NCI-H524 (cell line): ENCODE measurements at regions not wholly inside any gene's neighbourhood (a gene's known extent, or its start where the extent isn't known, plus 50 kb on each side); places are given as distances from the start of the nearest gene placed in this dataset.
A peak's percentile ranks its signal among the peaks of the same experiment; 100 is the strongest.

ENCODE experiments used
- DNase-seq, 2 experiments: peaks; one replicate each; lab custom pipeline; 2025; lab: John Stamatoyannopoulos, UW

DNA sequence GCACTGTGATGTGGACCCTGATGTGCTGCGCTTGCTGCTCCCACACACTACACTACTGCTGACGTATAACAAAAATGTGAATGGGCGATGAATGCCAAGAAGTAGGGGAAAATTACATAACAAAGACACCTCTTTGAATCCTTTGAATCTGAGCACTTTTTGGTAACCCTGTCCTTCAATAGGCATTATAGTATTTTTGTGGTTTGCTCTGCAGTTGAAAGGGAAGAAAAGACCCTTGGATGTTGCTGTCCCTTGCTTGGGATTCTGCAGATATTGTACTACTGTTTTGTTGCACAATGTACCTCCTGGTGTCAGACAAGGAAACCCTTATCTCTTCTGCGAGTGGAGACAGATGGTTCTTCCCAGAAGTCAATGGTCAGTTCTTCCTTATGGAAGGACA lies 124.8 kb upstream of the UBE3A start:
- DNase-seq = no peak

DNA sequence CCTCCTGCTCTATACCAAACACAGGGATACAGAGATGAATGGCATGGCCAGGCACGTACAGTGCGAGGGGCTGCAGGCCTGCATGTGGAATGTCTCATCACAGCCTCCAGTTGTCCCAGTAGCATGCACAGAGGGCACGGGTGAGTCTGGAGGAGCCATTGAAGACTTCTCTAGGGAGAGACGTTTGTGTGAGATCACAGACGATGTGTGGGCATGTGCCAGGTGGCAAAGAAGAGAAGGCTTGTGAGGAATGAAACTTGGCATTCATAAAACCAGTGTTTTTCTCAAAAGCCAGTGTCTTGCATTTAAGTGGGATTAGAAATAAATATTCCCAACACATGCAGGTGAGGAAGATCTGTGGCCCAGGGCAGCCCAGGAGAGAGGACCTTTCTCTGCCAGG lies 119.1 kb upstream of the UBE3A start:
- no peak for DNase-seq

DNA sequence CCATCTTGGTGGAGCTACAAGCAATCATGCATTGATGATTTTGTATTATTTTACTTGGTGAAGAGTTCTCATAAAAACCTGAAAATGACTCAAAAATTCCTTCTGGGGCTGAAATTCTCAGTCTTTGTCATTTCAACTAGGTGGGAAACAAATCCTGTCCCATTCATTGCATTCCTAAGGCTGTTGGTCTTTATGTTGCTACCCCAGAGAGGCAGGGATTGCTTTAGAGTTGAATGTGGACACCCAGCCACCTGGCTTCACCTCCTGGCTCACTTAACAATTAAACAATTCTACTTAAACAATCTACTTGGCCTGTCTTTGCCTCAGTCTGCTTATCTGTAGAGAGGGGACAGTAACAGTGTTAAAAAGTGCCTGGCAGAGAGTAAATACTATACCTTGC lies 117.3 kb upstream of the UBE3A start:
- DNase-seq = no peak

DNA sequence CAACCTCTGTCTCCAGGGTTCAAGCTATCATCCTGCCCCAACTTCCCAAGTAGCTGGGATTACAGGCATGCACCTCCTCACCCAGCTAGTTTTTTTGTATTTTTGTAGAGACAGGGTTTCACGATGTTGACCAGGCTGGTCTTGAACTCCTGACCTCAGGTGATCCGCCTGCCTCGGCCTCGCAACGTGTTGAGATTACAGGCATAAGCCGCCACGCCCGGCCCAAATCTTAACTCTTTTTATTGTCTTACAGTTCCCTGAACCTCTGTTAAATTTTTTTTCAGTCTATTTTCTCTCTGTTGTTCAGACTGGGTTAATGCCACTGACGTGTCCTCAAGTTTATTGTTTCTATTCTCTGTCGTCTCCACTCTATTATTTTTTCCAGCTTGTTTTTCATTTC lies 115.8 kb upstream of the UBE3A start:
- DNase-seq = no peak

DNA sequence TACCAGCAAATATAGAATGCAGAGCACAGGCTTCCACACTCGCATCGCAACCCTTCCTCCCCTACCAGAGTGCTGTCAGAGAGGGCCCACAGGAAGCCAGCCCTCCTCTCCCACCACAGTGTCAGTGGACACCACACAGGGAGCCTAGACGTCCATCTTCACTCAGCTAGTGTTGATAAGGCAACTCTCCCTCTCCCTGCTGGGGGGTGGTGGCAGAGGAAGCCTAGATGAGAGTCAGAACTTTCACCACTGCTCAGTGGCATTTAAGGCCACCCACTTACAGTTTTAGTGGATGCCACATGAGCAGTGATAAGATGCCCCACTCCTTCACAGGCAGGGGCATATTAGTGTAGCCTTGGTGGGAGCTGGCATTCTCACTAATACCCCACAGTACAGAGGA lies 109.8 kb upstream of the UBE3A start:
- no peak for DNase-seq

DNA sequence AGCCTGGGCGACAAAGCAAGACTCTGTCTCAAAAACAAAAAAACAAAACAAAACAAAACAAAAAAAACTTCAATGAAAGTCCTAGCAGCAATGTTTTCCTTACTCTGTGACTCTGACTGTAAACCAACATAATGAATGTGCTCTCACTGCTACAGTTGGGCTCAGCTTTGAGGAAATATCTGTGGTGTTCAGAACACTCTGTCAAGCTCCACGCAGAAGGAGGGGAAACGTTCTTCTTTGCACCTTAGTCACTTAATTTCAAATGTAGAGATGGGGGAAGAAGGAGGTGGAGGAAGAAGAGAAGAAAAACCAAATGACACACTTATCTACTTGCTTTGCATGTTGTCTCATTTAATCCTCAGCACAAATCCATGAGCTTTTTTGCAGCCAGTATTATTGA lies 107.1 kb upstream of the UBE3A start:
- no peak for DNase-seq

DNA sequence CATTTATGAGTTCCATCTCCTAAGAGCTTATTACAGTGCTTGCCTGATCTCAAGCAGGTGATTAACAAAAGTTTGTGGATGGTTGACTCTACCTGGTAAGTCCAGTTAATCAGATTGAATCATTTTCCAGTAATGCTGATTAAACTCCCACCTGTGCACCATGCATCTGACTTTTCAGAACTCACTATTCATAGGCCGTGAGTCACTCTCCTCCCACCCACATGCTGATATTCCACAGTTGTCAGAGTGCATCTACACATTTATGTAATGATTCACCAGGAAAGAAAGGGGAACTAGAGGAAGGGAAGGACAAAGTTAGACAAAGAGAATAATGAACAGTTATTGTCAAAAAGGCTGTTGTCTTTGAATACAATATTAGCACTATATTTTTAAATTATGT lies 106.2 kb upstream of the UBE3A start:
- DNase-seq = no peak

DNA sequence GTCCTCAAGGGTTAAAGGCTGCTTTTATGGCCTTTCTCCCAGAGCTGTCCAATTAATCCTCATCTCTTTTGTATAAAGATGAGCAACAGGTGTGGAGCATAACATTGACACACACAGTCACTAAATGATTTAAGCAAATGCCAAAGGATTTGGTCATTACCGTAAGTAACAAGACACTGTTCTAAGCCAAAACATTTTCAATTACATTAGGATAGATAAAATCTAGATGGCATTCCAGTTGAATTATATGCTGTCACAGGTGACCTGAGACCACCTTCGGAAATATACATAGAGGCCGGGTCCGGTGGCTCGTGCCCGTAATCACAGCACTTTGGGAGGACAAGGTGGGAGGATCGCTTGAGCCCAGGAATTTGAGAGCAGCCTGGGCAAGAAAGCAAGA lies 105.3 kb upstream of the UBE3A start:
- no peak for DNase-seq

DNA sequence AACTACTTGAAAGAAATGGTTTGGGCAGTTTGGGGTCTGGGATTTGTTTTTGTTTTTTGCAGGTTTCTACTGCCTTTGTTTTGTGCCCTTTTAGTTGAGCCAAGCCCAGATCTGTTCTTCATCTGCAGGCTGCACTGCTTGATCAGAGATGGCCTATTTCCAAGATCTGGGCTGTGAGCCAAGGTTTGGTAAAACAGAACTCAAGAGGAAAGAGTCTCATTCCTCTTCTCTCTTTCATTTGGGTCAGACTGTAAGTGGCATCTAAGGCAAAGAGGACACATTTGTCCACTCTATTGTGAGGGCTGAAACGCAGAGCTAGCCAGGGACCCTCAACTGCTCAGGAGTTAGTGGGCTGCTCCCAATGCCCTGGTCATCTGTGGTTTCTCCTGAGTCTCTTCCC lies 104.4 kb upstream of the UBE3A start:
- DNase-seq = no peak

DNA sequence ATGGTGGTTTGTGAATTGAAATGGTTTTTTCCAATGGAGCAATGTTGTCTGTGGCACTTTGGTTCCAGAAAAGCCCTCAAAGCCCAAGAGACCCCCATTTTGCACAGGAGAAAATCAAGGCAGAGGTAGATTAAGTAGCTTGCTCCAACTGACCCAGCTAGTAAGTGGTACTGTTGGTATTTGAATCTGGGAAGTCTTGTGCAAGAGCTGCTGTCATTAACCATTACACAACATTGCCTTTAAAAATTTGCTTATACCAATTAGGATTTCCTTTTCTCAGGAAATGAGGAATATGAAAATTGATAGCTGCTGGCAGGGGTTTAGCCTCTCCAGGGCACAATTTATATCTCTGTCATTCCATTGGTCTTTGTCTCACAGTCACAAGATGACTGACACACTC lies 102.4 kb upstream of the UBE3A start:
- no peak for DNase-seq

DNA sequence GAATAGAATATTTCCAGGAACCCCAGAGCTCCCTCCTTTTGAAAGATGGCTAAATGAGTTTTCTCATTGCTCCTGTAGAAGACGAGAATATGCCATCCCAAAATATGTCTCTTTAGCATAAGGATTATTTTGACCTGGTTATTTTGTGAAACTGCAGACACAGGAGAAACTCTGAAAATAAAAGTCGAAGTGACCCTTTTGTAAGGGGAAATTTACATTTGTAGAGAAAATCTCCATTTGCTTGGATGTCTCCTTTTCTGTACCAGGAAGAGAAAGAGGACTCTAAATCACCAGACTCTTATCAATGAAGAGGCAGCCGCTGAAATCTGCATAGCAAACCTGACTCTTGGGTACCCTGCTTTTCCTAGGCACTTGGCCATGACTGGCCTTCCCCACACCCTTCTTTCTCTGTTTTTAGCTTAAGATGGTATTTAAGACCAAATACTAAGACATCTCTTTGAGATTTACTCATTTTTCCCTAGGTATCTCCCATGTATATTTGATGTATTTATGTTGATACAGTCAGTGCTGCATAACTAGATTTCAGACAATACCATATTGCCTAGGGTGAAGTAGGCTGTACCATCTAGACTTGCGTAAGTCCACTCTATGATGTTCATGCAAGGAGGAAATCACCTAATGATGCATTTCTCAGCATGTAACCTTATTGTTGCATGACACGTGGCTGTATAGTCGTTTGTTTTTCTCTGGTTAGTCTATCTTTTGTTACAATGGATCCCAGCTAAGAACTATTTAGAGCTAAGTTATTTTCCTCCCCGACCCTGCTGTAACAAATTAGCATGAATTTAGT lies 98.2 kb upstream of the UBE3A start:
- DNase-seq = no peak

DNA sequence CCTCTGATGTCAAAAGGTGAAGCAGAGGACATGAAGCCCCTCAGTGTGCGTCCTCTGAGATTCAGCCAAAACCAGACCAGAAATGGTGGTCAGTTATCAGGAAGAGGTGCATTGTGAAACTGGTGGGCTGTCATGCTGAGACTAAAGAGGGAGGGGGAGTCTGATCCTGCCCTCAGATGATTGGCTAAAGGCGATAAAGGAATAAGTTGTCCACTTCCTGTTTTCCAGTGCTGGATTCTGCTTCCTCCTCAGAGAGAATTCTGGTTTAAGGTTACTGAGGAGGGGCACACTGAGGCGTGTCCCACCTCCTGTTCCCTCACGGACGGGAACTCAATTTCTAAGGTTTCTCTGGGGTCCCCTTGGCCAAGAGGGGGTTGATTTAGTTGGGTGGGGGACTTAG lies 97.0 kb upstream of the UBE3A start:
- DNase-seq = no peak

DNA sequence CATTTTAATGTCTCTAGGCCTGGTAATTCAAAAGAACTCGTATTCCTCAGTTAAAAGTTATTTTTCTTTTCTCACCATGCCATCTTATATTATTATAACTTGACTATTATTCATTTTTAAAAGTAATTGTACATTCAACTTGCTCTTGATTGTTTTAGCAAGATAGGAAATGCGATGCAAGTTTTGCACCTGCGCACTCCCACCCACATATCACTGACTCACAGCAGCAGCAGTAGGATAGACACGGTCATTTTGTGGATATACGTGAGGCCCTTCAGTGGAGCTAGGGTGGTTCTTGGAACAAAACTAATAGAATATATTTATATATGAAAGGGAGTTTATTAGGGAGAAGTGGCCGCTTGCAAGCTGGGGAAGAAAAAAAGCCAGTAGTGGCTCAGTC lies 95.5 kb upstream of the UBE3A start:
- DNase-seq = no peak

DNA sequence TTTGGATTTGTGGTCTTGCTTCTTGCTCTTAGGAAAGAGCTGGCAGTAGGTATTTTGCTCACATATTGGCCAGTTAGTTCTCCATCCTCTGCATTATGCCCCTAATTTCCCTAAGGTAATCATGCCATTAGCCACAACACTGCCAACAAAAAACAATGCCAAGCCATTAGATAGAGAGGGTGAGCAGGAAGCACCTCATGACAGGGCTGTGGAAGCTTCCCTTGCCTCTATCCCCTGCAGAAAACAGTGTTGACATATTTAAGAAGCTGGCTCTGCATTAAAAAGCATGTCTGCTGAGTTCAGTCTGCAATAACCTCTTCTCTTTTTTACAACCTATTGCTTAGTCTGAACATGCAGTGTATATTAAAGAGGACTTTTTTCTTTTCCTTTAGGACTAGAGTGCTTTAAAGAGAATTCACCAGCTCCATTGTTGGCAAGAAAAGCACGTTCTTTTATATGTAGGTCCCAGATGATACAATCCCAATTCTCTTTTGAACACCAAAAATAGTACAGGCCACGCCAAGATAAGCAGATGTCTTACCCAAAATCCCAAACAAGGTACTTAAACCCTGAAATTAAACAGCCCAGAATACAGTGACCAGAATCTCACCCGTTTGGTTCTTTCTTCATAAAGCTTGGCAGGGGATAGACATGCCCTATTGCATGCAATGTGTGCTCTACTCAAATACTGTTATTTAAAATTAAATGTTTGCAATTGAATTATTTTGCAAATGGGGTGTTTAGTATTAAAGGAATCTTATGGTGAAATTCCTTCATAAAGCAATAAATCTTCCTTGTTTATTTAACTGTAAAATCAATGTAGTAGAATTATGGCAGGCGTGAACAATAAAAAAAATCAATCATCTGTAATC lies 93.7 kb upstream of the UBE3A start:
- DNase-seq = no peak

DNA sequence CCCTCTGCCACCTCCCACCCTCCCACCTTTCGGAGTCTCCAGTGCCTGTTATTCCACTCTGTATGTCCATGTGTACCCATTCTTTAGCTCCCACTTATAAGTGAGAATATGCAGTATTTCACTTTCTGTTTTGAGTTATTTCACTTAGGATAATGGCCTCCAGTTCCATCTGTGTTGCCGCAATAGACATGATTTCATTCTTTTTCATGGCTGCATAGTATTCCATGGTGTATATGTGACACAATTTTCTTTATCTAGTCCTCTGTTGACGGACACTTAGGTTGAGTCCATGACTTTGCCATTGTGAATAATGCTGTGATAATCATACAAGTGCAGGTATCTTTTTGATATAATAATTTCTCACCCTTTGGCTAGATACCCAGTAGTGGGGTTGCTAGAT lies 91.0 kb upstream of the UBE3A start:
- DNase-seq = no peak

DNA sequence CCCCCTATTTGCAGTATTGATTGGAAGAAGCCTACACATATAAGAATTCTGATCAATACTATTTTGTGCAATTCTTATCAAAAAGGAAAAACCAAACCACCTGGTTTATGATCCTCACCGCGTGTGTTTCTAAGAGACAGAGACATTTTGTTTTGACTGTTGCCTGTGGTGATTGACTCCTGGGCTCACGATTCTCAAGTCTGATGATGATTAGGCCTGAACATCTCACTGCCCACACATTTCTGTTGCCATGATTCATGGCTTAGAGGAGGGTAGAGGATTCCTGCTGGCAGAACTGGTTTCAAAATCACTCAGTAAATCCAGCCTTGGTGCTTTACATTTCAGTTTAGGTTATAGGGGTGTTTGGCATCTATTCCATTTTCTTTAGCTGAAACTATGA lies 88.3 kb upstream of the UBE3A start:
- DNase-seq = no peak

DNA sequence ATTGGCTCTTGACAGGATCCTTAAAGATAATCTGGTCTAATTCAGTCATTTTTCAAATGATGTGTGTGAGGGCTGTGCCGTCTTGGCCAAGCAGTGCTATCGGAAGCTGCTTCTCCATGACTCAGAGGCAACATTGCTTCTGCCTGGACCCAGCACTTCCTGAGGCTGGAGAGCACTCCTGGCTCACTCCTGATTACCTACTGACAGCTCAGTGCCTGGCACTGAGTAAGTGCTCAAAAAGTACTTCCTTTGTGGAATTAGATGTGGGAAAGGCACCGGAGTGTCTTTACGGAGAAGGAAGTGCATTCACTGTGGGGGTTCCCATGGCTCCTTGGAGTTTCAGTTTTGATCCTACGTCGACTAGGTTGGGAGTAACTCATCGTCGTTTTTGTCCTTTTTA lies 86.9 kb upstream of the UBE3A start:
- no peak for DNase-seq

DNA sequence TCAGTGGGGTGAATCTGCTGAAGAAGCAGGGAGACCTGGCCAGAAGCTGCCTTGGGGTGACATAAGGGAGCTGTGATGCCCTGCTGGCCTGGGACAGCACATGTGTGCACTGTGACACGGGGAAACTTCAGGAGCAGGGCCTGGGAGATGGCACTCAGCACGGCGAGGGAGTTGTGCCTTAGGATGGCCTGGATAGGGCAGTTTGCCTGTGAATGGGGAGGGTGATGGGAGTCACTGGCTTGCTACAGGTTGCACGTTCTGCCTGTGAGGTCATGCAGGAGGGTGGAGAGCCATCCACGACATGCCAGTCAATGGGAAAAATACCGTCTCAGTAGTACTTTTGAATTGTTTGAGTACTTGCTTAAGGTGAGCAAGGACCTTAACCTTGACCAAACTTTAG lies 76.8 kb upstream of the UBE3A start:
- DNase-seq = no peak

DNA sequence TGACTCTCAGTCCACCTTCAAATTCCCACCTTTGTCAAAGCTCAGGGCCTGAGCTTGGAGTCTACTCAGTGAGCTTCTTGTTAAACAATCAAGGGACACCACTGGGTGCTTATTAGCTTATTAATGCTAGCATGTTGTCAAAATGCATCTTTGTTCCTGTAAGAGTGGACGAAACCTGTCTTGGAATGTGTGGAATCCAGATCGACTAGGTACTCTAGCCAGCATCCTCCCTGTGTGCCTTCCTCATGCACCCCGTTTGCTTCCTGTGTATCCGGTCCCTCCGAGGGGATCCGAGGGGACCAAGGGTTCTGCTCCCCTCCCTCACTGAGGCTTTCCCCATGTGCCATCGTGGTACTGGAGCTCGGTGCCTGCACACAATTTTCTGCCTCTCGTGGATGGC lies 75.7 kb upstream of the UBE3A start:
- DNase-seq = no peak

DNA sequence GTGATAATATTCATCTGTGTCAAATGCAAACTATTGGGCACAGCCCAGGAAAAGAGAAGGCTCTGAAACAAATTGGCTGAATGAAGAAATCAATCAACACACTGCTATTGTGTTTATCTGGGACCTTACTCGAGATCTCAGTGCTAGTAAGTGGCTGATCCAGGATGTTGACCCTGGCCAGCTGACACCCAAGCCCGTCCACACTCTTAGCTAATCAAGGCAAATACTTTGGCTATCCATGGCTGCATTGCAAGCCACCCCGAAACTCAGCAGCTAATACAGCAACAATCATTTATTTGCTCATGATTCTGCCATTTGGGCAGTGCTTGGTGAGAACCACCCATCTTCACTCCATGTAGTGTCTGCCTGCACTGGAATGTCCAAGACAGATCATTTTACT lies 74.1 kb upstream of the UBE3A start:
- DNase-seq = no peak

DNA sequence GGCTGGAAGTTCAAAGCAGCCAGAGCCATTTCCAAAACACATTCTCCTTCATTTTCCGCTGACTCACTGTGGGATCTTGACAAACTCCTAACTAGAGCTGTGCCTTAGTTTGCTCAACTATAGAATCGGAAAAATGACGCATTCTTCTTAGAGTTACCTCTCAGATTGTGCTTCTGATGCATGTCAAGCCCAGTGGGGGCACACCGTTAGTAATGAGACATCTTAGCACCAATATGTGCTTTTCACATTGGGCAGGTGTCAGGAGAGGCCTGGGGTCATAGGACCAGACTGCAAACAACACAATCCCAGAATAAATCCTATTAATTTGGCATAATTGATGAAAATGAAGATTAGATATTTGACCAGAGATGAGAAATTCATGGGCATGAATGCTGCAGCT lies 71.3 kb upstream of the UBE3A start:
- no peak for DNase-seq

DNA sequence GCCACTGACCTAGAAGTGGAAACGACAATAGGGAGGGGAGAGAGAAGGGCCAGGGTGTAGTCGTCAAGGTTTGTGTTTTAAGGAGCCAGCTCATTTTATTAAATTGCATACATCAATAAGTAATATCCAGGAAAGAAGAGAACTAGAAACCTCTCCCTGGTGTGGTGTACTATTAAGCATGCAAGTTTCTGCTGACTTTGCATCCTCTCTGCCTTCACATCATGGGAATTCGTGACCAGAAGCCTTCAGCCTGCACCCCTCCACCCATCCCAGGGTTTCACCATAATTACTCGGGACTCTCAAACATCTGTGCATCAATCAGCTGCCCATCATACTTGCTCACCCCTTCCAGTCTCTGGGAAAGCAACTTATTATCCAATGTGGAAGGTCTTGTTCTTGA lies 70.9 kb upstream of the UBE3A start:
- no peak for DNase-seq

DNA sequence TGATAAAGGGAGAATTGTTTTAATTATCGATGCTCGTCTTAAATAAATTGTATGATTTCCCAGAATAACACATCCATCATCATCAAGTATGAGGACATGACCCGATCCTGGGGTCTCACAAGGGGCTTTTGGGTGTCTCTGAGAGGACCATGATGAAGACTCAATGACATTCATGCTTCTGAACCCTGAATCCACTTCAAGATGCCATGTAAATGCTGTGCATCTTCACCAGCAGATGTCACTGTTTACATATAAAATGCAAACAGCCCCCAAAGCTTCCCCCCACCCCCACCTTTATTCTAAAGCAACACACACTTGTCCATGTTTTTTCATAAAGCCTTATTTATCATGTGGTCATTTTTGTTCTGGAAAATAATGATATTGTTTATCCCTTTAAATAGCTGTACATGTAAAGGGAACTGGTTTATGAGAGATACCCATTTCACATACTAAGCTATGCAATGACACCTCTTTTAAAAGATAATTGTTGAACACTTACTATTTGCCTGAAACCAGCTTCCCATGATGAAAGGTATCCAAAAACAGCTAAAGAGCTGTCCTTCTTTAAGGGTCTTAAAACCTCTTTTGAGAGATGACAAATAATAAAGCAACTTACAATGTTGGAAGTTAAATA lies 69.7 kb upstream of the UBE3A start:
- DNase-seq = peak; percentile 48 to 60
